Tibial nerve (tissue), 3 donors: ENCODE measurements at regions not wholly inside any gene's neighbourhood (a gene's known extent, or its start where the extent isn't known, plus 50 kb on each side); places are given as distances from the start of the nearest gene placed in this dataset.

ENCODE experiments used
- POLR2A ChIP-seq, 2 donors: fragments of 450-650 bp; IDR thresholded peaks; one replicate each; pipeline ENCODE4 v1.6.1; 2017; ENCODE audit warnings: antibody characterized with exemption in 2 of 2, mild to moderate bottlenecking in 2 of 2, moderate library complexity in 2 of 2
- TF ChIP-seq, protein P1 (sequence below), 5 experiments: fragments of 200-600 bp in 3 of 5; fragments of 450-650 bp in 2 of 5; sonication (generic) in 3 of 5; IDR thresholded peaks; one replicate each; pipeline ENCODE4 v1.5.1; 2016 to 2019; ENCODE audit warnings: antibody characterized with exemption in 5 of 5, mild to moderate bottlenecking in 3 of 5, moderate library complexity in 2 of 5

GRCh38 chr2:2495606-2496005, 164.5 kb upstream of the MYT1L start:
- TF ChIP-seq POLR2A (IDR thresholded peaks at IDR 0.05): no peak
- TF ChIP-seq, protein P1, sequence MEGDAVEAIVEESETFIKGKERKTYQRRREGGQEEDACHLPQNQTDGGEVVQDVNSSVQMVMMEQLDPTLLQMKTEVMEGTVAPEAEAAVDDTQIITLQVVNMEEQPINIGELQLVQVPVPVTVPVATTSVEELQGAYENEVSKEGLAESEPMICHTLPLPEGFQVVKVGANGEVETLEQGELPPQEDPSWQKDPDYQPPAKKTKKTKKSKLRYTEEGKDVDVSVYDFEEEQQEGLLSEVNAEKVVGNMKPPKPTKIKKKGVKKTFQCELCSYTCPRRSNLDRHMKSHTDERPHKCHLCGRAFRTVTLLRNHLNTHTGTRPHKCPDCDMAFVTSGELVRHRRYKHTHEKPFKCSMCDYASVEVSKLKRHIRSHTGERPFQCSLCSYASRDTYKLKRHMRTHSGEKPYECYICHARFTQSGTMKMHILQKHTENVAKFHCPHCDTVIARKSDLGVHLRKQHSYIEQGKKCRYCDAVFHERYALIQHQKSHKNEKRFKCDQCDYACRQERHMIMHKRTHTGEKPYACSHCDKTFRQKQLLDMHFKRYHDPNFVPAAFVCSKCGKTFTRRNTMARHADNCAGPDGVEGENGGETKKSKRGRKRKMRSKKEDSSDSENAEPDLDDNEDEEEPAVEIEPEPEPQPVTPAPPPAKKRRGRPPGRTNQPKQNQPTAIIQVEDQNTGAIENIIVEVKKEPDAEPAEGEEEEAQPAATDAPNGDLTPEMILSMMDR (IDR thresholded peaks at IDR 0.05): no peak
